HepG2 (cell line): ENCODE measurements at regions not wholly inside any gene's neighbourhood (a gene's known extent, or its start where the extent isn't known, plus 50 kb on each side); places are given as distances from the start of the nearest gene placed in this dataset.
A peak's percentile ranks its signal among the peaks of the same experiment; 100 is the strongest.

Experiments
- TP53 ChIP-seq: sonication (generic); formaldehyde crosslinking; conservative IDR thresholded peaks from 2 replicates; pipeline ENCODE4 v1.4.0; 2020; ENCODE audit warnings: missing genetic modification reagents
- TF ChIP-seq, protein P1 (sequence below), 2 experiments: fragments of 450-650 bp in 1 of 2; sonication (generic) in 1 of 2; formaldehyde crosslinking in 1 of 2; IDR thresholded peaks; 2 replicates each; pipeline versions ENCODE4 v1.6.1 to v1.8.0; 2016 to 2022; ENCODE audit warnings: antibody characterized with exemption in 1 of 2, mild to moderate bottlenecking in 1 of 2, missing genetic modification reagents in 1 of 2
- TF ChIP-seq, protein P2 (sequence below): sonication (generic); formaldehyde crosslinking; IDR thresholded peaks from 2 replicates; pipeline ENCODE4 v1.4.0; 2020; ENCODE audit warnings: missing genetic modification reagents

DNA sequence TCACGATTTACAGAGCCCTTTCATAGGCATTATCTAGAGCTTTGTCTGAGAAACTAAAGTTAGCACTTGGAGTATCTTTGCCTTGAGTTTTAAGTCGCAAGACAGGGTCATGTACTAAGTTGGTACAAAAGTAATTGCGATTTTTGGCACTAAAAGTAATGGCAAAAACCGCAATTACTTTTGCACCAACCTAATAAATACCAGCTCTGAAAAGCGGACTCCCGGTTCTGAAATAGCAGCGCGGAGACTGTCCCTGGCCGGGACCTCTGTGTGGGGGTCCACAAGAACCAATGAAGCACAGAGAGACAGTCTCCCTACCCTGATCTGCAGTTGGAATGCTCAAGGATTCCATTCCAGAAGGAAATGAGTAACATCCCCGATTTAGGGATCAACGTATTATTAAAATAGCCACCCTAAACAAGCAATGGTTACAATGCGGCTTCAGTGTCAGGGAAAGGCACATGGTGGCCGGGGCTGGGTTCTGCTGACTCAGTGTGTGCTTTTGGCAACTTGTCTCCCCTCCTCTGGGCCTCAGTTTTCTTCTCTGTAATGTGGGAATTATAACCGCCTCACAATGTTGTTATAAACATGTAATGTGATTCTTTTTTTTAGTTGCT lies 150.3 kb upstream of the MCTP2 start (continued):
- TF ChIP-seq, protein P1, sequence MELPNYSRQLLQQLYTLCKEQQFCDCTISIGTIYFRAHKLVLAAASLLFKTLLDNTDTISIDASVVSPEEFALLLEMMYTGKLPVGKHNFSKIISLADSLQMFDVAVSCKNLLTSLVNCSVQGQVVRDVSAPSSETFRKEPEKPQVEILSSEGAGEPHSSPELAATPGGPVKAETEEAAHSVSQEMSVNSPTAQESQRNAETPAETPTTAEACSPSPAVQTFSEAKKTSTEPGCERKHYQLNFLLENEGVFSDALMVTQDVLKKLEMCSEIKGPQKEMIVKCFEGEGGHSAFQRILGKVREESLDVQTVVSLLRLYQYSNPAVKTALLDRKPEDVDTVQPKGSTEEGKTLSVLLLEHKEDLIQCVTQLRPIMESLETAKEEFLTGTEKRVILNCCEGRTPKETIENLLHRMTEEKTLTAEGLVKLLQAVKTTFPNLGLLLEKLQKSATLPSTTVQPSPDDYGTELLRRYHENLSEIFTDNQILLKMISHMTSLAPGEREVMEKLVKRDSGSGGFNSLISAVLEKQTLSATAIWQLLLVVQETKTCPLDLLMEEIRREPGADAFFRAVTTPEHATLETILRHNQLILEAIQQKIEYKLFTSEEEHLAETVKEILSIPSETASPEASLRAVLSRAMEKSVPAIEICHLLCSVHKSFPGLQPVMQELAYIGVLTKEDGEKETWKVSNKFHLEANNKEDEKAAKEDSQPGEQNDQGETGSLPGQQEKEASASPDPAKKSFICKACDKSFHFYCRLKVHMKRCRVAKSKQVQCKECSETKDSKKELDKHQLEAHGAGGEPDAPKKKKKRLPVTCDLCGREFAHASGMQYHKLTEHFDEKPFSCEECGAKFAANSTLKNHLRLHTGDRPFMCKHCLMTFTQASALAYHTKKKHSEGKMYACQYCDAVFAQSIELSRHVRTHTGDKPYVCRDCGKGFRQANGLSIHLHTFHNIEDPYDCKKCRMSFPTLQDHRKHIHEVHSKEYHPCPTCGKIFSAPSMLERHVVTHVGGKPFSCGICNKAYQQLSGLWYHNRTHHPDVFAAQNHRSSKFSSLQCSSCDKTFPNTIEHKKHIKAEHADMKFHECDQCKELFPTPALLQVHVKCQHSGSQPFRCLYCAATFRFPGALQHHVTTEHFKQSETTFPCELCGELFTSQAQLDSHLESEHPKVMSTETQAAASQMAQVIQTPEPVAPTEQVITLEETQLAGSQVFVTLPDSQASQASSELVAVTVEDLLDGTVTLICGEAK (IDR thresholded peaks at IDR 0.05): peak; percentile 76
- TF ChIP-seq, protein P1 (CRISPR knock-in tag; IDR thresholded peaks at IDR 0.05): no peak
- TF ChIP-seq TP53 (CRISPR knock-in tag): no peak
- TF ChIP-seq, protein P2, sequence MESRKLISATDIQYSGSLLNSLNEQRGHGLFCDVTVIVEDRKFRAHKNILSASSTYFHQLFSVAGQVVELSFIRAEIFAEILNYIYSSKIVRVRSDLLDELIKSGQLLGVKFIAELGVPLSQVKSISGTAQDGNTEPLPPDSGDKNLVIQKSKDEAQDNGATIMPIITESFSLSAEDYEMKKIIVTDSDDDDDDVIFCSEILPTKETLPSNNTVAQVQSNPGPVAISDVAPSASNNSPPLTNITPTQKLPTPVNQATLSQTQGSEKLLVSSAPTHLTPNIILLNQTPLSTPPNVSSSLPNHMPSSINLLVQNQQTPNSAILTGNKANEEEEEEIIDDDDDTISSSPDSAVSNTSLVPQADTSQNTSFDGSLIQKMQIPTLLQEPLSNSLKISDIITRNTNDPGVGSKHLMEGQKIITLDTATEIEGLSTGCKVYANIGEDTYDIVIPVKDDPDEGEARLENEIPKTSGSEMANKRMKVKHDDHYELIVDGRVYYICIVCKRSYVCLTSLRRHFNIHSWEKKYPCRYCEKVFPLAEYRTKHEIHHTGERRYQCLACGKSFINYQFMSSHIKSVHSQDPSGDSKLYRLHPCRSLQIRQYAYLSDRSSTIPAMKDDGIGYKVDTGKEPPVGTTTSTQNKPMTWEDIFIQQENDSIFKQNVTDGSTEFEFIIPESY (CRISPR knock-in tag): no peak
